ENCODE measurements at regions not wholly inside any gene's neighbourhood (a gene's known extent, or its start where the extent isn't known, plus 50 kb on each side); places are given as distances from the start of the nearest gene placed in this dataset.
"Not testable (repeated sequence)": the region's sequence is repeated elsewhere in the genome, so short reads cannot be mapped to it uniquely, and the experiment has no call there.

GRCh38 chr15:21337028-21337427 lies 103.3 kb downstream of the POTEB3 start:
- TF ChIP-seq CTCF, POLR2A (IDR thresholded peaks at IDR 0.05): not testable (repeated sequence)

Measured in uterus (tissue), 2 donors.